NT2/D1 (cell line): ENCODE measurements at regions not wholly inside any gene's neighbourhood (a gene's known extent, or its start where the extent isn't known, plus 50 kb on each side); places are given as distances from the start of the nearest gene placed in this dataset.

Source experiments
- DNase-seq: peaks from one replicate; pipeline ENCODE4 v3.0.0-alpha.2; 2011; ENCODE audit warnings: low read depth, low spot score
- H3K27me3 ChIP-seq: 2 replicates; pipeline ENCODE4 v1.6.0; 2011; ENCODE audit warnings: mild to moderate bottlenecking; ENCODE audit not compliant: insufficient read length, insufficient read depth
- H3K36me3 ChIP-seq: 2 replicates; pipeline ENCODE4 v1.6.1; 2011; ENCODE audit warnings: mild to moderate bottlenecking, low read length, mixed read lengths; ENCODE audit not compliant: insufficient read depth, insufficient read length
- H3K4me1 ChIP-seq: 2 replicates; pipeline ENCODE4 v1.5.1; 2011; ENCODE audit not compliant: insufficient read depth, insufficient read length
- H3K4me3 ChIP-seq: 2 replicates; pipeline ENCODE4 v1.5.1; 2011; ENCODE audit warnings: low read depth; ENCODE audit not compliant: insufficient read length
- H3K9ac ChIP-seq: 2 replicates; pipeline ENCODE4 v1.6.0; 2011; ENCODE audit warnings: low read depth; ENCODE audit not compliant: insufficient read length
- H3K9me3 ChIP-seq: 2 replicates; pipeline ENCODE4 v1.5.1; 2011; ENCODE audit warnings: mild to moderate bottlenecking, low read length; ENCODE audit not compliant: insufficient read depth
- SUZ12 ChIP-seq: IDR thresholded peaks from 2 replicates; pipeline ENCODE4 v1.6.1; 2011; ENCODE audit not compliant: insufficient read length, insufficient read depth; ENCODE audit errors: extremely low read depth
- YY1 ChIP-seq: IDR thresholded peaks from 2 replicates; pipeline ENCODE4 v1.6.1; 2011; ENCODE audit not compliant: insufficient read length, insufficient read depth
- ZNF274 ChIP-seq: IDR thresholded peaks from 2 replicates; pipeline ENCODE4 v1.6.1; 2011; ENCODE audit warnings: mild to moderate bottlenecking, low read depth, low read length

GRCh38 chr18:47748847-47749599, 181.4 kb downstream of the SMAD2 start:
- Histone ChIP-seq H3K36me3 (no peaks in the 10 kb centered on the region), H3K27me3 (peaks cover 7% of the 10 kb centered on the region), H3K9ac (no peak overlapping the region), H3K4me1 (no peaks in the 10 kb centered on the region), H3K4me3 (no peak overlapping the region), H3K9me3 (peaks cover 7% of the 10 kb centered on the region; the same call in 1 of the 2 replicates)
- TF ChIP-seq YY1 (no peak), ZNF274 (no peak), SUZ12 (no peak)
- peak; percentile 42 for DNase-seq

DNA sequence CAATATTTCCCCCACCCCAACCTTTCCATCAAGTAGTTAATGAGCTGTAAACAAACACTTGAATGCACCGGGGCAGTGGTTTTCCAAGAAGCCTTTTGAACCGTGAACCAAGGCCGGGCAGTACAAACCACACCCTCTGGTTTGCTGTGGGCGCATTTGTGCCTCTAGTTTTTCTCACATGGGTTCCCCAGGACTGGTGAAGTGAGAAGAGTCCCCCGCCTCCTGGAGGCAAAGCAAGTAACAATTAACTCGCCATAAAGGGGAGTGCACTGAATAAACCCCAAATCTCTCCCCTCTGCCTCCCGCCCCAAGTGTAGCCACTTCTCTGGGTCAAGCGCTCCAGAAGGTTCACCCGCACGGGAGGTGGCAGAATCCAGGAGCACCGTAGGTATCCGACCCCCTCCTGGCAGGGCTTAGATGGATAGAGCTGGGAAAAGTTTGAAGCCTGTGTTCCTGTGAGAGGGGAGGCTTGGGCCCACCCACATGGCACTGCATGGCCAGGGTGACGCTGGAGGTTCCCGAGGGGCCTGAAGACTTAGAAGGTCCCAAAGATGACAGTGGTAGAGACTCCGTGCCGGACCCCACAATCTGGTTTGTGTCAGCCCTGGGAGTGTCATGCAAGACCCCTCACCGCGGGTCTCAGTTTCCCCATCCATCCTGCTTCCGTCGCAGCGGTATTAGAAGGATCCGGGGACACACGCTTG, 182.2 kb downstream of the SMAD2 start:
- H3K9me3 ChIP-seq, result peaks cover 7% of the 10 kb centered on the region; the same call in 1 of the 2 replicates
- no peaks in the 10 kb centered on the region for H3K4me1 ChIP-seq
- no peak overlapping the region for H3K9ac ChIP-seq
- no peak for DNase-seq
- H3K27me3 ChIP-seq, result peaks cover 7% of the 10 kb centered on the region
- H3K36me3 ChIP-seq, result no peaks in the 10 kb centered on the region
- no peak overlapping the region for H3K4me3 ChIP-seq
- TF ChIP-seq YY1 (no peak), SUZ12 (no peak), ZNF274 (no peak)

DNA sequence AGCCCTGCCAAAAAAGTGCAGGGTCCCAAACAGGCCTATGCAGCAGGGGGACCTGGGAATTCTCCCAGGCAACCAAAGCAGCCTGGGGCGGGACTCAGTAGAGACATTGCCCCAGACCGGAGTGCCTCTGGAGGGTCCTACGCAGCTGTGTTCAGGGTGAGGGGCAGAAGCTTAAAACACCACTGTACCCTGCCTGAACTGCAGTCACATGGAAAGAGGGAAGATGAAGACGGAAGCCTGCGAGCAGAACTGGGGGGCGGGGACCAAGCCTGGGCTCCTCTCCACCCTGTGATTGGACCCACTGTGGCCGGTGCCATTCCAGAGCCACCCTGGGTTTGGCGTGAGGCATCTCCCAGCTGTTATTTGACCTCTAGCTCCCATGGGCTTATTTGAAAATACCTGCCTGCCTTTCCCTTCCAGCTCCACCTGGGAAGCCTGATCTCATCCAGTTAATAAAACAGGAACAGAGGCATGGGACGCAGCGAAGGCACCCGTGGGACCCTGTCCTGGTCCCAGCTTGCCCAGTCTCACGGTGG, 183.1 kb downstream of the SMAD2 start:
- Histone ChIP-seq H3K9ac (no peak overlapping the region), H3K9me3 (peaks cover 7% of the 10 kb centered on the region; the same call in 1 of the 2 replicates), H3K36me3 (no peaks in the 10 kb centered on the region), H3K4me3 (no peak overlapping the region), H3K27me3 (peaks cover 7% of the 10 kb centered on the region), H3K4me1 (no peaks in the 10 kb centered on the region)
- TF ChIP-seq ZNF274, result no peak
- TF ChIP-seq YY1, result no peak
- TF ChIP-seq SUZ12, result no peak
- no peak for DNase-seq

DNA sequence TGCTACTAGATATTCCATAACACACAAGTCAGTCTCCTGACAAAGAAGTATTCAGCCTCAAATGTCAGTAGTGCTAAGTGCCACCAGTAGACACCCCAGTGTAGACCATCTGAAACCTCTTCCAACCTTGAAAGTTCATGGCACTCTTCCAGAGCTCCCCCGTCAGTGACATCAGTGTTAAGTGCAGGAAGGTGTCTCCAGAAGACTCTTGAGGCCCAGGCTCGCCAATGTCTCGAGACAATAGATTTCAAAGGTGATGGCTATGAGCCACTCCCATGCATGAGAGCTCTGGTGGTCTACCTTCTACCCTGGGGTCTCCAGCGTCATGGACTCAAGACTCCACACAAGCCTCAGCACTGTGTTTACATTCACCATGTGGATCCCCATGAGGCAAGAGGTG, 183.8 kb downstream of the SMAD2 start:
- Histone ChIP-seq H3K36me3 (no peaks in the 10 kb centered on the region), H3K9ac (no peak overlapping the region), H3K4me3 (no peak overlapping the region), H3K27me3 (peaks cover 7% of the 10 kb centered on the region), H3K9me3 (peaks cover 7% of the 10 kb centered on the region; the same call in 1 of the 2 replicates), H3K4me1 (no peaks in the 10 kb centered on the region)
- DNase-seq, result no peak
- TF ChIP-seq ZNF274 (no peak), YY1 (no peak), SUZ12 (no peak)

DNA sequence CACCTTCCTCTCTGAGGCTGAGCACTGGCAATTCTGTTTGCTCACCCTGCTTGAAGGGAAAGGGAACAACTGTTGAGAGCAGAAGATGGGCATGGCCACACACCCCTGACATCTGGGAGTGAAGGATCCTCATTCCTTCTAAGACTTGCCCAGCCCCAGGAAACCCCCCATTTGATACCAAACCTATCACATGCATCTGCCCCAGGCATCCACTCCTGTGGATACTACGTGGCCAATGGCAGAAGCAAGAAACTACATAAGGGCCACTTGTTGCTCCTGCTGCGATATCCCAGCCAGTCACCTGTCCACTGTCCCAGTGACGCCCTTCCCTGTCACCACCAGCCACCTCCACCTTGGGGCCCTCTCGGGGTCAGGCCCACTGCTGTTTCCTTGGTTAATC, 185.2 kb downstream of the SMAD2 start:
- H3K9ac ChIP-seq, result no peak overlapping the region
- H3K36me3 ChIP-seq, result no peaks in the 10 kb centered on the region
- no peak for DNase-seq
- peaks cover 7% of the 10 kb centered on the region for H3K27me3 ChIP-seq
- no peaks in the 10 kb centered on the region for H3K4me1 ChIP-seq
- H3K4me3 ChIP-seq, result no peak overlapping the region
- H3K9me3 ChIP-seq, result peaks cover 7% of the 10 kb centered on the region; the same call in 1 of the 2 replicates
- TF ChIP-seq SUZ12 (no peak), ZNF274 (no peak), YY1 (no peak)

DNA sequence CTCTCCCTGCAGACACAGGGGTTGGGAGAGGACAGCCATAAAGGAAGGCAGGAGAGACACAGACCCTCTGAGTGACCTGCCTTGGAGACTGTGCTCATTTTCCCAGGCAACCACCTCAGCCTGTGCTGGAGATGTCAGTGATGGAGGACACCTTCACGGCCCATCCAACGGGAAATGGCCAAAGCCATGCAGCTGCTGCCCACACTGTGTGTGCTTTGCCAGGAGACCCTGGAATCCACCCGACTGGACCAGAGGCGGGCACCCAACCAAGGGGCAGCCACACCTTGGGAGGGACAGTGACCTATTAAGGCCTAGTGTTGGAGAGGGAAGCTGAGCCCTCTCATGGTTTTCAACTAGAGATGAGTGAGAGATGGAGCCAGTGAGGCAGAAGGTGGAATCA, 192.5 kb downstream of the SMAD2 start:
- Histone ChIP-seq H3K9ac (no peak overlapping the region), H3K27me3 (no peaks in the 10 kb centered on the region), H3K4me1 (no peaks in the 10 kb centered on the region), H3K36me3 (no peaks in the 10 kb centered on the region), H3K9me3 (no peaks in the 10 kb centered on the region; the same call in 1 of the 2 replicates), H3K4me3 (no peak overlapping the region)
- no peak for TF ChIP-seq YY1
- no peak for TF ChIP-seq SUZ12
- TF ChIP-seq ZNF274, result no peak
- DNase-seq, result no peak
